ENCODE measurements at regions not wholly inside any gene's neighbourhood (a gene's known extent, or its start where the extent isn't known, plus 50 kb on each side); places are given as distances from the start of the nearest gene placed in this dataset.

DNA sequence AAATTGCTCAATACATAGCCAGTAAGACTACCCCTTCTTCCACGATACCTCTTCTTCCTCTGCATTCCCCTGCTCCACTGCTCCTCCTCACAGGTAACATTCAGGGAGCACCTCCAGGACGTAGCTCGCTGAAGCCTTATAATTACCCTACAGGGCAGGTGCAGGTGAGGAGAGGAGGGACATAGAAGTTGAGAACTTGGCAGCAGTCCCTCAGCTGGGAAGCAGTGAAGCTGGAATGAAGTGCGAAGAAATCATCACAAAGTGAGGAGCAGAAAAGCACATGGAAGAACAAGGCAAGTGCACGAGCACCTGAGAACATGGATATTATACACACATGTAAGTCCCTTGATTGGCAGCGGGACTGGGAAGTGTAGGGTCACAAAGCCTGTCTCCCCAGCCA lies 118.2 kb downstream of the HSD17B3 start:
- no peaks in the 10 kb centered on the region for H4K20me1 ChIP-seq (ENCODE audit: insufficient read depth)
- H3K4me1 ChIP-seq (ENCODE audit: low read depth, poor library complexity, severe bottlenecking): no peaks in the 10 kb centered on the region
- no peak overlapping the region for H2AFZ ChIP-seq (ENCODE audit: low read depth)
- H3K36me3 ChIP-seq (ENCODE audit: insufficient read depth): no peaks in the 10 kb centered on the region
- H3K79me2 ChIP-seq (ENCODE audit: insufficient read depth, low read depth): no peaks in the 10 kb centered on the region
- no peak overlapping the region for H3K4me2 ChIP-seq
- no peak overlapping the region for H3K9ac ChIP-seq
- H3K27me3 ChIP-seq (ENCODE audit: insufficient read depth, low read depth): no peaks in the 10 kb centered on the region
- TF ChIP-seq, protein P1, sequence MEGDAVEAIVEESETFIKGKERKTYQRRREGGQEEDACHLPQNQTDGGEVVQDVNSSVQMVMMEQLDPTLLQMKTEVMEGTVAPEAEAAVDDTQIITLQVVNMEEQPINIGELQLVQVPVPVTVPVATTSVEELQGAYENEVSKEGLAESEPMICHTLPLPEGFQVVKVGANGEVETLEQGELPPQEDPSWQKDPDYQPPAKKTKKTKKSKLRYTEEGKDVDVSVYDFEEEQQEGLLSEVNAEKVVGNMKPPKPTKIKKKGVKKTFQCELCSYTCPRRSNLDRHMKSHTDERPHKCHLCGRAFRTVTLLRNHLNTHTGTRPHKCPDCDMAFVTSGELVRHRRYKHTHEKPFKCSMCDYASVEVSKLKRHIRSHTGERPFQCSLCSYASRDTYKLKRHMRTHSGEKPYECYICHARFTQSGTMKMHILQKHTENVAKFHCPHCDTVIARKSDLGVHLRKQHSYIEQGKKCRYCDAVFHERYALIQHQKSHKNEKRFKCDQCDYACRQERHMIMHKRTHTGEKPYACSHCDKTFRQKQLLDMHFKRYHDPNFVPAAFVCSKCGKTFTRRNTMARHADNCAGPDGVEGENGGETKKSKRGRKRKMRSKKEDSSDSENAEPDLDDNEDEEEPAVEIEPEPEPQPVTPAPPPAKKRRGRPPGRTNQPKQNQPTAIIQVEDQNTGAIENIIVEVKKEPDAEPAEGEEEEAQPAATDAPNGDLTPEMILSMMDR (conservative IDR thresholded peaks at IDR 0.05; ENCODE audit: low read depth, low read length): no peak
- H3K27ac ChIP-seq: no peak overlapping the region
- no peak overlapping the region for H3K4me3 ChIP-seq (IDR thresholded peaks at IDR 0.05; ENCODE audit: insufficient read depth, low read depth, low read length)

DNA sequence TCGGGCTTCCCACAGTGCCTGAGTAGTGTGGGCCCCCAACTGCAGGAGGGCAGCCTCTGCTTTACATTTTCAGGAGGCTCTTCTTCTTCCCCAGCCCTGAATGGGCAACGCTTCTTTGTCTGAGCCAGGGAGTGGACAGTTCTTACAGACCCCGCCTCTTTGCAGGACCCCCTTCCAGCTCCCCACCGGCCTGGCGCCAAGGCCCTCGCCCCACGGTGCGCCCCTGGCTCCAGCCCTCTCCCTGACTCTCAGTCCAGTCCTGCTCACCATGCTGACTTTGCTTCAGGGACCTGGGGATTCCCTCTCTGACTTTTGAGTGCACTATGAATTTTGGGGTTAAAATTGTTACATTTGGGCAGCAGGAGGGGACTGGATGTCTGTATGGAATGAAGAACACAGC lies 123.8 kb downstream of the HSD17B3 start:
- Histone ChIP-seq H4K20me1 (ENCODE audit: insufficient read depth) (no peaks in the 10 kb centered on the region), H3K27me3 (ENCODE audit: insufficient read depth, low read depth) (no peaks in the 10 kb centered on the region), H3K4me2 (no peak overlapping the region), H3K4me1 (ENCODE audit: low read depth, poor library complexity, severe bottlenecking) (no peaks in the 10 kb centered on the region), H3K79me2 (ENCODE audit: insufficient read depth, low read depth) (no peaks in the 10 kb centered on the region), H3K9ac (no peak overlapping the region), H2AFZ (ENCODE audit: low read depth) (no peak overlapping the region), H3K27ac (no peak overlapping the region), H3K36me3 (ENCODE audit: insufficient read depth) (no peaks in the 10 kb centered on the region), H3K4me3 (IDR thresholded peaks at IDR 0.05; ENCODE audit: insufficient read depth, low read depth, low read length) (no peak overlapping the region)
- TF ChIP-seq, protein P1 (conservative IDR thresholded peaks at IDR 0.05; ENCODE audit: low read depth, low read length): no peak

DNA sequence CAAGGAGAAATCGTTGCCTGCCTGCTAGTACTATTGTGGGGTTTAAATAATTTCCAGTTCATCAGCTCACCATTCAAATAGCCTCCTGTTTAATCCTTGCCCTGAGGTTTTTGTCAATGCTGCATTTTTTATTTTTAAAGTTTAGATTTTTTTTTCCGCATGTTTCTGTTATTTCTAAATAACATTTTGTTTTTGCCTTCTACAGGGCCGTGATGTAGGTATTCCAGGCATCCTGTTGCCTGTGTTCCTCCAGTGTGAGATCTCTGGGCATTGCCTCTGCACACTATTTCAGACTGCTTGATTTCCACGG lies 124.3 kb downstream of the HSD17B3 start:
- Histone ChIP-seq H3K4me2 (no peak overlapping the region), H3K27me3 (ENCODE audit: insufficient read depth, low read depth) (no peaks in the 10 kb centered on the region), H3K9ac (no peak overlapping the region), H3K79me2 (ENCODE audit: insufficient read depth, low read depth) (no peaks in the 10 kb centered on the region), H3K27ac (no peak overlapping the region), H4K20me1 (ENCODE audit: insufficient read depth) (no peaks in the 10 kb centered on the region), H3K4me1 (ENCODE audit: low read depth, poor library complexity, severe bottlenecking) (no peaks in the 10 kb centered on the region), H2AFZ (ENCODE audit: low read depth) (no peak overlapping the region), H3K4me3 (IDR thresholded peaks at IDR 0.05; ENCODE audit: insufficient read depth, low read depth, low read length) (no peak overlapping the region), H3K36me3 (ENCODE audit: insufficient read depth) (no peaks in the 10 kb centered on the region)
- TF ChIP-seq, protein P1 (conservative IDR thresholded peaks at IDR 0.05; ENCODE audit: low read depth, low read length): no peak

DNA sequence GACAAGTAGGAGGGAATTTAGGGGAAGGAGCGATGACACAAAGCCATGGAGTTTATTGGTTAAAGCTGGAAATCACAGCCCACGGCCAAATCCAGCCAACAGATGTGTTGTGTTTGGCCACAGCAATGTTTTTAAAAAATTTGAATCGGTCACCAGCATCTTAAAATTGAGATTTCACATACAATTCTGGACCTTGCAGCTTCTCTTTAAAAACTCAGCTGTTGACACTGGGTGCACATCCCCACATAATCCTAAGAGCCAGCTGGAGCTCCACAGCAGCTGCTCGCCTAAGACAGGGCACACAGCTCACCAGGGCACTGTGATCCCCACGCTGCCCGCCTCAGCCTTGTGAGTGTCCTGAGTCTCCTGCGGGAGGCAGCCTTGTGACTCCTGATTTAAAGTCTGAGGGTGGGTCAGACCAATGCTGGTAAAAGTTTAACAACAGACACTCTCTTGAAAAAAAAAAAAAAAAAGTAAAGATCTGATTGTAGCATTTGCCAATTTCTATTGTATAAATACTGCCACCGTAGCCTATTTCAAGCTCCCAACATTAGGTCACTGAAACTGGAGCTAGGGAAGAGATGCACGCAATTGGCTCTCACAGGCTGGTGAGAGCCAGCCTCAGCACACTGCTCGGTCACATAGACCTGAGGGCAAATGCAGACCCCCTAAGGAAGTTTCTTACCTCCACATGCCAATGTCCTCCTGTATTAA lies 124.8 kb downstream of the HSD17B3 start:
- H3K27ac ChIP-seq: no peak overlapping the region
- H2AFZ ChIP-seq (ENCODE audit: low read depth): no peak overlapping the region
- H3K36me3 ChIP-seq (ENCODE audit: insufficient read depth): no peaks in the 10 kb centered on the region
- H3K79me2 ChIP-seq (ENCODE audit: insufficient read depth, low read depth): no peaks in the 10 kb centered on the region
- no peak overlapping the region for H3K4me3 ChIP-seq (IDR thresholded peaks at IDR 0.05; ENCODE audit: insufficient read depth, low read depth, low read length)
- H3K27me3 ChIP-seq (ENCODE audit: insufficient read depth, low read depth): no peaks in the 10 kb centered on the region
- TF ChIP-seq, protein P1 (conservative IDR thresholded peaks at IDR 0.05; ENCODE audit: low read depth, low read length): no peak
- H3K4me2 ChIP-seq: no peak overlapping the region
- H4K20me1 ChIP-seq (ENCODE audit: insufficient read depth): no peaks in the 10 kb centered on the region
- H3K9ac ChIP-seq: no peak overlapping the region
- H3K4me1 ChIP-seq (ENCODE audit: low read depth, poor library complexity, severe bottlenecking): no peaks in the 10 kb centered on the region

Data from KMS-11 (cell line).